Lower lobe of right lung (tissue), 2 donors: ENCODE measurements at regions not wholly inside any gene's neighbourhood (a gene's known extent, or its start where the extent isn't known, plus 50 kb on each side); places are given as distances from the start of the nearest gene placed in this dataset.

ENCODE experiments used
- ATAC-seq, 2 donors: fragments of 200-7000 bp; cut with Tn5 transposase; one replicate each; pipeline ENCODE4 v1.9.1; 2020 to 2022; ENCODE audit warnings: mild to moderate bottlenecking in 2 of 2, moderate library complexity in 2 of 2
- DNase-seq: peaks from one replicate; pipeline ENCODE4 v3.0.0-alpha.2; 2020
- H3K27ac ChIP-seq: fragments of 200-600 bp; one replicate; pipeline ENCODE4 v1.8.0; 2022
- H3K27me3 ChIP-seq: fragments of 200-600 bp; one replicate; pipeline ENCODE4 v1.8.0; 2022; ENCODE audit warnings: low read depth
- H3K36me3 ChIP-seq: fragments of 200-600 bp; one replicate; pipeline ENCODE4 v1.8.0; 2022; ENCODE audit warnings: mild to moderate bottlenecking
- H3K4me1 ChIP-seq: fragments of 200-600 bp; one replicate; pipeline ENCODE4 v1.8.0; 2022
- H3K4me3 ChIP-seq: fragments of 200-600 bp; one replicate; pipeline ENCODE4 v1.8.0; 2022; ENCODE audit warnings: mild to moderate bottlenecking
- H3K9me3 ChIP-seq: fragments of 200-600 bp; one replicate; pipeline ENCODE4 v1.8.0; 2022
- CTCF ChIP-seq: fragments of 200-600 bp; IDR thresholded peaks from one replicate; pipeline ENCODE4 v1.8.0; 2022; ENCODE audit warnings: antibody characterized with exemption, mild to moderate bottlenecking
- intact Hi-C: fragments of 100-400 bp; cut with DNase I; formaldehyde crosslinking; loops from one replicate; pipeline ENCODE4 v1.11.0; 2022
- donor health status: DM: no; HTN: yes; CAD: no; lungs with severe emphysema.

DNA sequence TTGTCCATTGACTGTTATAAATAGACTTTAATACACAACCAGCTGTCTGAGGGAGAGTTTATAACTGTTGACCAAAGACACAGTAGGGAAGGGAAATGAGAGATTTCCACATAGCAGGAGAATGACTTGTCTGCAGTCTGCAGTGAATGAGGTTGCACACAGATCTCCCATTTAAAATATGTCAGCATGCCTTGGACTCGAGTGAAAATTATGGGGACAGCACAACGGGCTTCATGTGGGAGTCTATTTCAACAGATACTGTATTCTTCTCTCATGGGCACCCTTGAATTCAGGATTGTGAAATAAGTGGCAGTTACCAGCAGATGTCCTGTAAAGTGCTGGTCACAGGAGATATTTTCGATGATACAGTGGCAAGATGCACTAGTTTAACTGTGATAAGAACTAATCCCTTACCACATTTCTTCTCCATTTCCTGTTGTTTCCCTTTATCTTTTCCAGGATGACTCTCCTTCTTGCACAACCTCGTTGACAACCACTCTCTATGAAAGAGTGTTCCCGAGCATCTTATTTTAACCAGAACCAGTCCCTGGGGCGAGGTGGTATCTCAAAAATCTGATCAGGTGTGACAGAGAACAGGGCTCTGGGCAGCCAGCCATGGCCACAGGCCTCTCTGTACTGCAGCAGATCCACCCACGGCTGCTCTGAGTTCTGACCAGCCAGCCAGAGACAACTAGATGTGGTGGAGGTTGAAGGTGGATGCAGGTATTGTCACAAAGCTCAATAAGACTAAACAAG, 51.5 kb upstream of the MAP3K1 start:
- no peak for TF ChIP-seq CTCF
- H3K9me3 ChIP-seq: no peaks in the 10 kb centered on the region
- H3K4me1 ChIP-seq: peaks cover 16% of the 10 kb centered on the region
- intact Hi-C loops: no loop called here
- ATAC-seq: peak; percentile 36 to 78
- DNase-seq: no peak
- no peak overlapping the region for H3K4me3 ChIP-seq
- no peak overlapping the region for H3K27ac ChIP-seq
- H3K36me3 ChIP-seq: no peaks in the 10 kb centered on the region
- no peaks in the 10 kb centered on the region for H3K27me3 ChIP-seq

- H3K36me3 ChIP-seq: no peaks in the 10 kb centered on the region
- H3K4me3 ChIP-seq: no peak overlapping the region
- intact Hi-C loops: no loop called here
- no peaks in the 10 kb centered on the region for H3K27me3 ChIP-seq
- no peak for TF ChIP-seq CTCF
- no peak for DNase-seq
- no peaks in the 10 kb centered on the region for H3K9me3 ChIP-seq
- H3K27ac ChIP-seq: no peak overlapping the region
- peak in 1 of 2 donors; percentile 11 for ATAC-seq
- peaks cover 16% of the 10 kb centered on the region for H3K4me1 ChIP-seq
Measured at GRCh38 chr5:56763182-56763581, 52.2 kb upstream of the MAP3K1 start.

- peaks cover 16% of the 10 kb centered on the region for H3K4me1 ChIP-seq
- no peak for ATAC-seq
- no peaks in the 10 kb centered on the region for H3K27me3 ChIP-seq
- no peaks in the 10 kb centered on the region for H3K9me3 ChIP-seq
- intact Hi-C loops: no loop called here
- no peak overlapping the region for H3K4me3 ChIP-seq
- no peak for TF ChIP-seq CTCF
- H3K36me3 ChIP-seq: no peaks in the 10 kb centered on the region
- H3K27ac ChIP-seq: no peak overlapping the region
- DNase-seq: no peak
Measured at GRCh38 chr5:56761151-56761885, 54.0 kb upstream of the MAP3K1 start.

DNA sequence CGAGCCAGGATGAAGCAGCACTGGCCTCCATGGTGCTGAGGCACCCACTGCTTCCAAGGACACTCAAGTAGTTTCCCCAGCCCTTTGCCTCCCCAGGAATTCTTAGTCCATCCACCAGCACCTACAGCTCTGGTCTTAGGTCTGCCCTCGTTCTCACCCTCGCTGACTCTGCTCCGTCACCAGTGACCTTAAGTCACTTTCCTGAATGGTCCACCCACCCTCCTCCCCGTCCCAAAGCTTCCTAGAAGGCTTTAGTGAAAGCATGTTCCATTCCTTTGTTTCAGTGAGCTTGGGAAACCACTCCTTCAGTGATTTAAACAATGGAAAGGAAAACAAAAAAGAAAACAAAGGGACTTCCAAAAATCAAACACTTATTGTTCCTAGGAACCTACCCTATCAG, 54.6 kb upstream of the MAP3K1 start:
- intact Hi-C loops: no loop called here
- H3K4me1 ChIP-seq: peaks cover 16% of the 10 kb centered on the region
- no peak for TF ChIP-seq CTCF
- H3K9me3 ChIP-seq: no peaks in the 10 kb centered on the region
- no peak overlapping the region for H3K4me3 ChIP-seq
- H3K27ac ChIP-seq: no peak overlapping the region
- DNase-seq (no peak), ATAC-seq (no peak)
- no peaks in the 10 kb centered on the region for H3K36me3 ChIP-seq
- H3K27me3 ChIP-seq: no peaks in the 10 kb centered on the region

DNA sequence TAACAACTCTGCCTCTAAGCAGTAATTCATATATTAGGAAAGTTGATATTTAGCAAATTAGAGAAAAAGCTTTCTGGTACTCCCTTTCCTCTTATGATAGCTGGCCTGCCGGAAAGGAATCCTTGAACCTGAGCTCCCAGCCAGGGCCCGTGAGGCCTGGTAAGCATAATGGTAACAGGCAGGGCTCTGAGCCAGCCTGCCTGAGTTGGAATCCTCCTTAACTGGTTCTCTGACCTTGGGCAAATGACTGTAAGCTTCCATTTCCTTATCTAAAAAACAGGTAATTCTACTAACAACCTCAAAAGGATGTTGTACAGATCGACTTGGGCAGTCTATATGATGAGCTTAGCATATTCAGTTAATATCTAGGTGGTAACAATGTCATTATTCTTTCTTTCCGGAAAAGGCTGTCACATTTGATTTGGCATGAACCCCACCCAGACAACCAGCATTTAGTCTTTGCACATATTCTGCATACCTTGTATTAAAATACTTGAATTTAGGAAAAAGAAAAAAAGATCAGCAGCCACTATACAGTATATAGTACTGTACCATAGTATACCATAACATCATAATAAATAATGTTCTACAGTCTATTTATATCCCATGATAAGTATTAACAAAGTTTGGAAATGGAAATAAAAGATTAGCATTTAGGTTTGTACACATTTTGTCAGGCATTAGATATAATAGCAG, 55.7 kb upstream of the MAP3K1 start:
- no peak overlapping the region for H3K4me3 ChIP-seq
- no peak for TF ChIP-seq CTCF
- no peak for ATAC-seq
- no peaks in the 10 kb centered on the region for H3K27me3 ChIP-seq
- peaks cover 16% of the 10 kb centered on the region for H3K4me1 ChIP-seq
- DNase-seq: no peak
- H3K9me3 ChIP-seq: no peaks in the 10 kb centered on the region
- intact Hi-C loops: no loop called here
- no peak overlapping the region for H3K27ac ChIP-seq
- H3K36me3 ChIP-seq: no peaks in the 10 kb centered on the region
